ENCODE measurements at regions not wholly inside any gene's neighbourhood (a gene's known extent, or its start where the extent isn't known, plus 50 kb on each side); places are given as distances from the start of the nearest gene placed in this dataset. TPM values are rescaled to one million over a fixed set of nuclear protein-coding genes. Genes with fewer than 3 reads are reported as not detected.

DNA sequence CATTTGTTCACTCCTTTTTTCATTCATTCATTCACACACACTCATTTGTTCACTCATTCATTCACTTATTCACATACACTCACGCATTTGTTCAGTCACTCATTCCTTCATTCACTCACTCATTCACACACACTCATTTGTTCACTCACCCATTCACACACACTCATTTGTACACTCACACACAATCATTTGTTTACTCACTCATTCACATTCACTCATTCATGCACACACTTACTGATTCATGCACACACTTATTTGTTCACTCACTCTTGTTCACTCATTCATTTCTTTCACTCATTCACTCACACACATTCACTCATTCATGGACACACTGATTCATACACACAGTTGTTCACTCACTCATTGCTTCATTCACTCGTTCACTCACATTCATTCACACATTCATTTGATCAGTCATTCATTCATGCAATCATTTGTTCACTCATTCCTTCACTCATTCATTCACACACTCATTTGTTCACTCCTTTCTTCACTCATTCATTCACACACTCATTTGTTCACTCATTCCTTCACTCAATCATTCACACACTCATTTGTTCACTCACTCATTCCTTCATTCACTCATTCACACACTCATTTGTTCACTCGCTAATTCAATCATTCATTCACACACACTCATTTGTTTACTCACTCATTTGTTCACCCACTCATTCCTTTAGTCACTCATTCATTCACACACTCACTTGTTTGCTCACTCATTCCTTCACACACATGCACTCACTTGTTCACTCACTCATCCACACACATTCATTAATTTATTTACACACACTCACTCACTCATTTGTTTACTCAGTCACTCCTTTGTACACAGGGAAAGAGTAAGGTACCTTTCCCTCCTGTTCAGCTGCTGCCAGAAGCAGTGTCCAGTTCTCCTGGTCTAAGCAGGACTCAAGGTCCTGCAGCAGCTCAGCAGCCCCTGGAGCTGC, 50.7 kb upstream of the BHLHE23 start:
- no peak overlapping the region for H4K8ac ChIP-seq (ENCODE audit: low read depth, low read length)
- no peak overlapping the region for H3K14ac ChIP-seq (ENCODE audit: low read length)
- H2BK120ac ChIP-seq (ENCODE audit: low read depth, low read length), result no peak overlapping the region
- H2BK15ac ChIP-seq (ENCODE audit: low read length), result no peak overlapping the region
- H3K27me3 ChIP-seq (ENCODE audit: control insufficient read depth in 3 of 3, insufficient read depth in 3 of 3, low read depth in 1 of 3, low read length in 3 of 3), result peaks cover 0 to 16% (median 2%) of the 10 kb centered on the region in 3 experiments
- WGBS, 2 donors (ENCODE audit: extremely low coverage in 2 of 2, insufficient read length in 2 of 2, insufficient replicate concordance in 1 of 2), result 100% methylated on average over 1 of the region's 3 CpGs; no CpG with 5 or more reads in 1 of the 2 donors
- H3K79me1 ChIP-seq (ENCODE audit: low read depth, low read length), result no peaks in the 10 kb centered on the region
- no peak overlapping the region for H3K4ac ChIP-seq (ENCODE audit: low read length)
- no peak overlapping the region for H2BK5ac ChIP-seq (ENCODE audit: low read length)
- H2AFZ ChIP-seq (ENCODE audit: low read length), result no peak overlapping the region
- H3K9me3 ChIP-seq (replicated peaks in 1 of 2; ENCODE audit: control insufficient read depth in 2 of 2, insufficient read depth in 1 of 2, low read depth in 1 of 2, low read length in 2 of 2), result peaks cover 6 to 9% of the 10 kb centered on the region in 2 donors
- no peak overlapping the region for H3K4me2 ChIP-seq (ENCODE audit: insufficient read depth, low read length, poor library complexity, severe bottlenecking)
- peaks cover 12 to 24% of the 10 kb centered on the region in 2 donors for H3K4me1 ChIP-seq (ENCODE audit: control insufficient read depth in 2 of 2, insufficient read depth in 1 of 2, low read depth in 1 of 2, low read length in 2 of 2)
- no peaks in the 10 kb centered on the region for H3K36me3 ChIP-seq (replicated peaks in 1 of 2; ENCODE audit: control insufficient read depth in 2 of 2, insufficient read depth in 2 of 2, low read length in 2 of 2)
- no peak overlapping the region for H4K91ac ChIP-seq (ENCODE audit: low read depth, low read length, poor library complexity)
- no peak overlapping the region for H3K27ac ChIP-seq (replicated peaks; ENCODE audit: low read length)
- H3K9ac ChIP-seq (ENCODE audit: low read depth, low read length, poor library complexity), result no peak overlapping the region
- no peak for DNase-seq (ENCODE audit: low spot score)
- no peak overlapping the region for H2AK5ac ChIP-seq (ENCODE audit: low read depth, low read length)
- no peak overlapping the region for H3K4me3 ChIP-seq (ENCODE audit: low read length in 2 of 2)
- H3K23ac ChIP-seq (ENCODE audit: low read depth, low read length, poor library complexity), result no peak overlapping the region
- no peak overlapping the region for H3K18ac ChIP-seq (ENCODE audit: low read length)
- H2BK12ac ChIP-seq (ENCODE audit: low read length), result no peak overlapping the region

DNA sequence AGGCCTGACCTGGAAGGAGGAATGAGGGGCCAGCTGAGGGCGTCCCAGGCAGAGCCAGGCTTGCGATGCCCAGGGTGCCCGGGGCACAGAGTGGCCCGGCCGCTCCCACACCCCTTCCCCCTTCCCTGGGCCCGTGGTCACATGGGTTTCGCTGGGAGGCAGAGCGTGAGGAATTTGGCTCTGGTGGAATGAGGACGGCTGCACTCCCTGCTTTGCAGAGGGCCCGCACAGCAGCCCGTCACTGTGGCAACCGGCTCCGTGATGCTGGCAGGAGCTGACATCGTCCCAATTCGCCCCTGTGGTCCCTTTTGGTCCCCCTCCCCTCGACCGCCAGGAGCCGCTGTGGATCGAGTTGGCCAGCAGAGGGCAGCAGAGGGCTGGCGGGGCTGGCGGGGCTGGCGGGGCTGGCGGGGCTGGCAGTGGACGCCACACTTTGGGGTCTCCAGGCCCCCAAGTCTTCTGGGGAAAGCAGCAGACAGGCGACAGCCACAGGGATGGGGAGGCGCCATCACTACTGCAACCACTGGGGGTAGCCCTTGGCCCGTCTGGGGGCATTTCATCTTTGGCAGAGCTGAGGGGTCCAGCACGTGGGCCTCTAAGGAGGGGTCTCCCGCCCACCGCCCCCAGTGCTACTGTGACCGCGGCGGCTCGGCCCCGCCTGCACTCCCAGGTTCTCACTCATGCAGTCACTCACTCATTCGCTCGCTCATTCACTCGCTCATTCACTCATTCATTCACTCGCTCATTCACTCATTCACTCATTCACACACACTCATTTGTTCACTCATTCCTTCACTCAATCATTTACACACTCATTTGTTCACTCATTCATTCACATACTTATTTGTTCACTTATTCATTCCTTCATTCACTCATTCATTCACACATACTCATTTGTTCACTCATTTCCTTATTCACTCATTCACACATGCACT, 49.7 kb upstream of the BHLHE23 start:
- H3K9me3 ChIP-seq (replicated peaks in 1 of 2; ENCODE audit: control insufficient read depth in 2 of 2, insufficient read depth in 1 of 2, low read depth in 1 of 2, low read length in 2 of 2), result peaks cover 5 to 6% of the 10 kb centered on the region in 2 donors
- H3K14ac ChIP-seq (ENCODE audit: low read length), result no peak overlapping the region
- peaks cover 0 to 21% (median 2%) of the 10 kb centered on the region in 3 experiments for H3K27me3 ChIP-seq (ENCODE audit: control insufficient read depth in 3 of 3, insufficient read depth in 3 of 3, low read depth in 1 of 3, low read length in 3 of 3)
- peak overlapping the region; percentile 86 for H3K23ac ChIP-seq (ENCODE audit: low read depth, low read length, poor library complexity)
- 100% methylated on average over 1 of the region's 39 CpGs for WGBS, 2 donors (ENCODE audit: extremely low coverage in 2 of 2, insufficient read length in 2 of 2, insufficient replicate concordance in 1 of 2)
- H3K36me3 ChIP-seq (replicated peaks in 1 of 2; ENCODE audit: control insufficient read depth in 2 of 2, insufficient read depth in 2 of 2, low read length in 2 of 2), result no peaks in the 10 kb centered on the region
- no peak overlapping the region for H2BK120ac ChIP-seq (ENCODE audit: low read depth, low read length)
- H4K91ac ChIP-seq (ENCODE audit: low read depth, low read length, poor library complexity), result no peak overlapping the region
- peak; percentile 69 for DNase-seq (ENCODE audit: low spot score)
- H3K27ac ChIP-seq (replicated peaks; ENCODE audit: low read length), result no peak overlapping the region
- no peak overlapping the region for H2BK5ac ChIP-seq (ENCODE audit: low read length)
- peak overlapping the region; percentile 63 for H3K18ac ChIP-seq (ENCODE audit: low read length)
- peak overlapping the region; percentile 67 for H3K4ac ChIP-seq (ENCODE audit: low read length)
- H4K8ac ChIP-seq (ENCODE audit: low read depth, low read length), result no peak overlapping the region
- H3K79me1 ChIP-seq (ENCODE audit: low read depth, low read length), result no peaks in the 10 kb centered on the region
- H2BK15ac ChIP-seq (ENCODE audit: low read length), result peak overlapping the region; percentile 70
- peak overlapping the region; percentile 88 for H2AK5ac ChIP-seq (ENCODE audit: low read depth, low read length)
- no peak overlapping the region for H2BK12ac ChIP-seq (ENCODE audit: low read length)
- H3K4me3 ChIP-seq (ENCODE audit: low read length in 2 of 2), result no peak overlapping the region
- H3K9ac ChIP-seq (ENCODE audit: low read depth, low read length, poor library complexity), result peak overlapping the region; percentile 14
- H3K4me2 ChIP-seq (ENCODE audit: insufficient read depth, low read length, poor library complexity, severe bottlenecking), result peak overlapping the region; percentile 22
- peaks cover 18 to 26% of the 10 kb centered on the region in 2 donors for H3K4me1 ChIP-seq (ENCODE audit: control insufficient read depth in 2 of 2, insufficient read depth in 1 of 2, low read depth in 1 of 2, low read length in 2 of 2)
- peak overlapping the region; percentile 58 for H2AFZ ChIP-seq (ENCODE audit: low read length)

Small RNA genes lying in the stretch of these regions (small RNA-seq; reads per million reads assigned to genes)
- gene RF00635 (ENCODE audit: insufficient read depth), result not detected

Measured in neuronal stem cell (in vitro differentiated cells).